A549 (cell line): ENCODE measurements at regions not wholly inside any gene's neighbourhood (a gene's known extent, or its start where the extent isn't known, plus 50 kb on each side); places are given as distances from the start of the nearest gene placed in this dataset.

Experiments used
- ATAC-seq, 2 experiments: fragments of 200-7000 bp in 1 of 2; fragments of >200 bp in 1 of 2; cut with Nextera tagmentation in 1 of 2; cut with Tn5 transposase in 1 of 2; 3 replicates each; pipeline versions ENCODE4 v1.8.0 to v1.9.1; 2018 to 2020; ENCODE audit warnings: mild to moderate bottlenecking in 1 of 2, moderate library complexity in 1 of 2
- CTCF ChIA-PET: fragments of 300-600 bp; sonication (Branson Sonifier 250); formaldehyde crosslinking; extraction: SDS; loops from one replicate; lab custom pipeline; 2021; ENCODE audit warnings: antibody characterized with exemption, inconsistent platforms; lab: Yijun Ruan, JAX
- POLR2A ChIA-PET: fragments of 350-600 bp; formaldehyde crosslinking; extraction: SDS; loops from one replicate; lab custom pipeline; 2021; ENCODE audit warnings: antibody characterized with exemption, inconsistent platforms; lab: Yijun Ruan, JAX
- DNase-seq, 2 experiments: peaks; one replicate each; pipeline versions ENCODE4 v3.0.0 to v3.0.0-alpha.2; 2011 to 2016; ENCODE audit warnings: low read depth in 1 of 2, low spot score in 1 of 2
- FAIRE-seq: peaks from 2 replicates; lab custom pipeline; 2011; peaks lifted over from hg19 to GRCh38; lab: Jason Lieb, UNC
- H3K27ac ChIP-seq, 2 experiments: fragments of >200 bp; sonication (Bioruptor Twin); formaldehyde crosslinking; 3 replicates each; pipeline ENCODE4 v1.5.1; 2016 to 2017
- H3K4me1 ChIP-seq: fragments of >200 bp; sonication (Bioruptor Twin); formaldehyde crosslinking; 3 replicates; pipeline ENCODE4 v1.6.1; 2016
- H3K4me2 ChIP-seq: fragments of >200 bp; sonication (Bioruptor Twin); formaldehyde crosslinking; 3 replicates; pipeline ENCODE4 v1.6.1; 2016
- H3K4me3 ChIP-seq: fragments of >200 bp; sonication (Bioruptor Twin); formaldehyde crosslinking; 3 replicates; pipeline ENCODE4 v1.5.1; 2016
- H3K9me3 ChIP-seq: fragments of >200 bp; sonication (Bioruptor Twin); formaldehyde crosslinking; 3 replicates; pipeline ENCODE4 v1.6.1; 2016
- BCL3 ChIP-seq: fragments of >200 bp; sonication (Bioruptor Twin); formaldehyde crosslinking; IDR thresholded peaks from 3 replicates; pipeline ENCODE4 v1.6.1; 2016
- CBX2 ChIP-seq: fragments of 200-600 bp; sonication (generic); IDR thresholded peaks from 2 replicates; pipeline ENCODE4 v1.6.1; 2016; ENCODE audit warnings: low read depth, mild to moderate bottlenecking, borderline replicate concordance
- CEBPB ChIP-seq, 2 experiments: fragments of >200 bp in 1 of 2; sonication (Bioruptor Twin) in 1 of 2; formaldehyde crosslinking in 1 of 2; IDR thresholded peaks; 2 replicates each; pipeline ENCODE4 v1.6.1; 2012 to 2016
- CHD2 ChIP-seq: fragments of 150-350 bp; IDR thresholded peaks from 2 replicates; pipeline ENCODE4 v1.6.1; 2014; ENCODE audit warnings: low read length; ENCODE audit not compliant: partially characterized antibody
- CTCF ChIP-seq: fragments of >200 bp; sonication (Bioruptor Twin); formaldehyde crosslinking; IDR thresholded peaks from 3 replicates; pipeline ENCODE4 v1.5.1; 2016
- E2F6 ChIP-seq: IDR thresholded peaks from 2 replicates; pipeline ENCODE4 v1.6.1; 2012; ENCODE audit warnings: low read depth, borderline replicate concordance
- EHMT2 ChIP-seq: fragments of 200-600 bp; sonication (generic); IDR thresholded peaks from 2 replicates; pipeline ENCODE4 v1.6.1; 2016; ENCODE audit warnings: antibody characterized with exemption, low read depth, mild to moderate bottlenecking, moderate library complexity
- EP300 ChIP-seq, 2 experiments: fragments of >200 bp; sonication (Bioruptor Twin); formaldehyde crosslinking; IDR thresholded peaks; 2 replicates in 1 of 2; 3 replicates in 1 of 2; pipeline ENCODE4 v1.6.1; 2016 to 2017
- ESRRA ChIP-seq: fragments of 150-350 bp; IDR thresholded peaks from 2 replicates; pipeline ENCODE4 v1.6.1; 2014; ENCODE audit warnings: mild to moderate bottlenecking, low read length, borderline replicate concordance
- HES2 ChIP-seq: fragments of >200 bp; sonication (Bioruptor Twin); formaldehyde crosslinking; IDR thresholded peaks from 2 replicates; pipeline ENCODE4 v1.6.1; 2016
- HOXA7 ChIP-seq: fragments of 250-450 bp; sonication (Bioruptor Pico); IDR thresholded peaks from 2 replicates; pipeline ENCODE4 v1.5.0; 2020; ENCODE audit warnings: mild to moderate bottlenecking, moderate library complexity
- NPAS2 ChIP-seq: fragments of 250-450 bp; sonication (Bioruptor Pico); IDR thresholded peaks from 2 replicates; pipeline ENCODE4 v1.8.0; 2022; ENCODE audit warnings: mild to moderate bottlenecking, moderate library complexity, borderline replicate concordance
- NR3C1 ChIP-seq: fragments of >200 bp; sonication (Bioruptor Twin); formaldehyde crosslinking; IDR thresholded peaks from 3 replicates; pipeline ENCODE4 v1.6.1; 2017
- PHF8 ChIP-seq: fragments of 200-600 bp; sonication (generic); IDR thresholded peaks from 2 replicates; pipeline ENCODE4 v1.6.1; 2016; ENCODE audit warnings: low read depth, mild to moderate bottlenecking, antibody characterized with exemption, moderate library complexity, borderline replicate concordance
- RCOR1 ChIP-seq: fragments of 150-350 bp; IDR thresholded peaks from 2 replicates; pipeline ENCODE4 v1.6.1; 2014; ENCODE audit warnings: antibody characterized with exemption, low read length, low read depth
- REST ChIP-seq: fragments of 200-600 bp; sonication (generic); IDR thresholded peaks from 2 replicates; pipeline ENCODE4 v1.6.1; 2016; ENCODE audit warnings: antibody characterized with exemption, mild to moderate bottlenecking, moderate library complexity
- RFX5 ChIP-seq: fragments of 450-650 bp; IDR thresholded peaks from 2 replicates; pipeline ENCODE4 v1.7.1; 2014; ENCODE audit warnings: antibody characterized with exemption, mild to moderate bottlenecking, moderate library complexity
- SREBF2 ChIP-seq: fragments of 450-650 bp; IDR thresholded peaks from 2 replicates; pipeline ENCODE4 v1.6.1; 2014; ENCODE audit warnings: mild to moderate bottlenecking, moderate library complexity
- TFCP2L1 ChIP-seq: fragments of 250-450 bp; sonication (Bioruptor Pico); IDR thresholded peaks from 2 replicates; pipeline ENCODE4 v1.5.0; 2021; ENCODE audit warnings: mild to moderate bottlenecking
- USF2 ChIP-seq: fragments of 450-650 bp; IDR thresholded peaks from 2 replicates; pipeline ENCODE4 v1.6.1; 2014; ENCODE audit warnings: antibody characterized with exemption
- ZNF302 ChIP-seq: fragments of 250-450 bp; sonication (Bioruptor Pico); IDR thresholded peaks from 2 replicates; pipeline ENCODE4 v1.9.0; 2021; ENCODE audit warnings: inconsistent platforms, mild to moderate bottlenecking, moderate library complexity
- WGBS: methylation state at CpG from one replicate; pipeline ENCODE4 v1.1.6; 2017; ENCODE audit errors: missing lambda C conversion rate; 5-methylcytosine and 5-hydroxymethylcytosine counted together

GRCh38 chr6:167237438-167238145 is 53.5 kb upstream of the UNC93A start:
- CTCF ChIA-PET = interaction anchor here (1.0 kb wide), 1 partner anchor 114 kb away, joined by 3 read pairs; no protein-coding TSS in a partner anchor
- POLR2A ChIA-PET = no interaction called here
- FAIRE-seq = no peak
- no peak for ATAC-seq
- Histone ChIP-seq H3K9me3 (no peaks in the 10 kb centered on the region), H3K27ac (no peak overlapping the region), H3K4me2 (no peak overlapping the region), H3K4me1 (no peaks in the 10 kb centered on the region), H3K4me3 (no peak overlapping the region)
- no peak for TF ChIP-seq CHD2
- no peak for TF ChIP-seq EP300 (IDR thresholded peaks at IDR 0.05)
- TF ChIP-seq EHMT2 = no peak
- no peak for TF ChIP-seq HOXA7 (CRISPR knock-in tag)
- TF ChIP-seq ZNF302 (CRISPR knock-in tag) = no peak
- TF ChIP-seq CBX2 = no peak
- DNase-seq = no peak
- WGBS = 82% methylated on average over 11 of the region's 14 CpGs

- ATAC-seq (no peak), FAIRE-seq (no peak), DNase-seq (no peak)
- no peaks in the 10 kb centered on the region for H3K9me3 ChIP-seq
- no peak for TF ChIP-seq PHF8
- TF ChIP-seq ESRRA = no peak
- no peak for TF ChIP-seq RFX5
- TF ChIP-seq ZNF302 (CRISPR knock-in tag) = no peak
- TF ChIP-seq REST = no peak
- TF ChIP-seq, all 56 proteins: peak for 0
- H3K4me3 ChIP-seq = no peak overlapping the region
- H3K4me2 ChIP-seq = no peak overlapping the region
- POLR2A ChIA-PET = no interaction called here
- H3K27ac ChIP-seq = no peak overlapping the region
- WGBS = 84% methylated on average over 13 of the region's 14 CpGs
- CTCF ChIA-PET = no interaction called here
- no peaks in the 10 kb centered on the region for H3K4me1 ChIP-seq
These were observed 52.9 kb upstream of the UNC93A start for GRCh38 chr6:167238146-167238693.

- no peak overlapping the region for H3K4me3 ChIP-seq
- ATAC-seq (no peak), FAIRE-seq (no peak), DNase-seq (no peak)
- POLR2A ChIA-PET = no interaction called here
- no peak overlapping the region for H3K27ac ChIP-seq
- 72% methylated on average over 8 of the region's 12 CpGs for WGBS
- CTCF ChIA-PET = no interaction called here
- no peaks in the 10 kb centered on the region for H3K4me1 ChIP-seq
- TF ChIP-seq TFCP2L1 (CRISPR knock-in tag) (no peak), PHF8 (no peak), E2F6 (no peak), CTCF (no peak), SREBF2 (no peak), NPAS2 (CRISPR knock-in tag) (no peak), RCOR1 (no peak), EHMT2 (no peak), USF2 (no peak), HES2 (no peak), NR3C1 (no peak), CEBPB (IDR thresholded peaks at IDR 0.05) (no peak), BCL3 (no peak)
- H3K4me2 ChIP-seq = no peak overlapping the region
- H3K9me3 ChIP-seq = no peaks in the 10 kb centered on the region
These were observed 52.2 kb upstream of the UNC93A start for GRCh38 chr6:167238694-167239467.
